ENCODE measurements at regions not wholly inside any gene's neighbourhood (a gene's known extent, or its start where the extent isn't known, plus 50 kb on each side); places are given as distances from the start of the nearest gene placed in this dataset.

DNA sequence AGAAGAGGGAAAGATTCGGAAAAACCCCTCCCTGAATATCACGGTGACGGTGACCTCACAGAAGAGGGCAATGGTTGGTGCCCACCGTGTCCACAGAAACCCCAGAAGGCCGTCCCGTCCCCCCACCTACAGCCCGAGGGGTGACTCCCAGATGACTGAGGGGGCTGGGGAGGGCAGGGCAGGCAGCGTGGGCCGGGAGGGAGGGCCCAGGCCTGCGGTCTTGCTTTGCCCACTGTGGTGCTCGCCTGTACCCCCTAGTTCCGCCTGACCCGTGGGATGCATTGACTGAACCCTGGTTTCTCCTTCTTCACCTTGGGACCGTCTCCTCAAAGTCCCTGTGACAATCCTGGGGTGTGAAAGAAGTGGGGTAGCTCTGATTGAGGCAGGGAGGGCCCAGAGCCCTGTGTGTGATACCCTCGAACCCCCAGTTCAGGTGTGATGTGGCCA lies 526.7 kb downstream of the BRD1 start:
- TF ChIP-seq MAFK (IDR thresholded peaks at IDR 0.05; ENCODE audit: low read depth, low read length) (no peak), RCOR1 (IDR thresholded peaks at IDR 0.05; ENCODE audit: insufficient replicate concordance, low read length) (no peak), CHD1 (IDR thresholded peaks at IDR 0.05; ENCODE audit: low read depth, low read length) (no peak), POLR2A (IDR thresholded peaks at IDR 0.05; ENCODE audit: low read depth, low read length) (no peak), RAD21 (IDR thresholded peaks at IDR 0.05; ENCODE audit: low read length) (no peak), MAZ (IDR thresholded peaks at IDR 0.05; ENCODE audit: borderline replicate concordance, low read depth, low read length) (no peak), RFX5 (IDR thresholded peaks at IDR 0.05; ENCODE audit: low read depth, low read length) (no peak), NFE2L2 (IDR thresholded peaks at IDR 0.05; ENCODE audit: low read depth, low read length) (no peak), CEBPB (IDR thresholded peaks at IDR 0.05; ENCODE audit: low read depth, low read length) (no peak), FOS (IDR thresholded peaks at IDR 0.05; ENCODE audit: low read depth, low read length) (no peak), BHLHE40 (IDR thresholded peaks at IDR 0.05; ENCODE audit: low read depth, low read length) (no peak)
- TF ChIP-seq, protein P1, sequence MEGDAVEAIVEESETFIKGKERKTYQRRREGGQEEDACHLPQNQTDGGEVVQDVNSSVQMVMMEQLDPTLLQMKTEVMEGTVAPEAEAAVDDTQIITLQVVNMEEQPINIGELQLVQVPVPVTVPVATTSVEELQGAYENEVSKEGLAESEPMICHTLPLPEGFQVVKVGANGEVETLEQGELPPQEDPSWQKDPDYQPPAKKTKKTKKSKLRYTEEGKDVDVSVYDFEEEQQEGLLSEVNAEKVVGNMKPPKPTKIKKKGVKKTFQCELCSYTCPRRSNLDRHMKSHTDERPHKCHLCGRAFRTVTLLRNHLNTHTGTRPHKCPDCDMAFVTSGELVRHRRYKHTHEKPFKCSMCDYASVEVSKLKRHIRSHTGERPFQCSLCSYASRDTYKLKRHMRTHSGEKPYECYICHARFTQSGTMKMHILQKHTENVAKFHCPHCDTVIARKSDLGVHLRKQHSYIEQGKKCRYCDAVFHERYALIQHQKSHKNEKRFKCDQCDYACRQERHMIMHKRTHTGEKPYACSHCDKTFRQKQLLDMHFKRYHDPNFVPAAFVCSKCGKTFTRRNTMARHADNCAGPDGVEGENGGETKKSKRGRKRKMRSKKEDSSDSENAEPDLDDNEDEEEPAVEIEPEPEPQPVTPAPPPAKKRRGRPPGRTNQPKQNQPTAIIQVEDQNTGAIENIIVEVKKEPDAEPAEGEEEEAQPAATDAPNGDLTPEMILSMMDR (conservative IDR thresholded peaks at IDR 0.05; ENCODE audit: low read depth, low read length): no peak
- TF ChIP-seq, protein P2, sequence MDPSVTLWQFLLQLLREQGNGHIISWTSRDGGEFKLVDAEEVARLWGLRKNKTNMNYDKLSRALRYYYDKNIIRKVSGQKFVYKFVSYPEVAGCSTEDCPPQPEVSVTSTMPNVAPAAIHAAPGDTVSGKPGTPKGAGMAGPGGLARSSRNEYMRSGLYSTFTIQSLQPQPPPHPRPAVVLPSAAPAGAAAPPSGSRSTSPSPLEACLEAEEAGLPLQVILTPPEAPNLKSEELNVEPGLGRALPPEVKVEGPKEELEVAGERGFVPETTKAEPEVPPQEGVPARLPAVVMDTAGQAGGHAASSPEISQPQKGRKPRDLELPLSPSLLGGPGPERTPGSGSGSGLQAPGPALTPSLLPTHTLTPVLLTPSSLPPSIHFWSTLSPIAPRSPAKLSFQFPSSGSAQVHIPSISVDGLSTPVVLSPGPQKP (IDR thresholded peaks at IDR 0.05; ENCODE audit: borderline replicate concordance, low read depth, low read length): no peak
- Histone ChIP-seq H2AK5ac (ENCODE audit: low read depth, low read length) (no peak overlapping the region), H3K4ac (ENCODE audit: low read depth, low read length) (no peak overlapping the region), H3K9me1 (ENCODE audit: insufficient read depth, low read length) (no peaks in the 10 kb centered on the region), H3K36me3 (ENCODE audit: control insufficient read depth, insufficient read depth, low read length) (no peaks in the 10 kb centered on the region), H4K5ac (ENCODE audit: low read depth, low read length) (no peak overlapping the region), H4K8ac (ENCODE audit: low read depth in 2 of 2, low read length in 2 of 2) (no peak overlapping the region), H2BK120ac (ENCODE audit: low read depth, low read length) (no peak overlapping the region), H3K4me1 (ENCODE audit: control insufficient read depth, insufficient read depth, low read length) (no peaks in the 10 kb centered on the region), H3K18ac (ENCODE audit: low read depth, low read length) (no peak overlapping the region), H3K9me3 (ENCODE audit: control insufficient read depth, insufficient read depth, low read length) (peaks cover 76% of the 10 kb centered on the region), H3K4me3 (ENCODE audit: insufficient read depth, low read depth, low read length) (no peak overlapping the region), H3K9ac (ENCODE audit: low read depth, low read length) (no peak overlapping the region), H3K27ac (ENCODE audit: insufficient read depth, low read length) (no peak overlapping the region), H2BK15ac (ENCODE audit: low read depth, low read length) (no peak overlapping the region), H3K14ac (replicated peaks; ENCODE audit: low read depth, low read length) (no peak overlapping the region), H2AFZ (replicated peaks; ENCODE audit: low read length, poor library complexity) (no peak overlapping the region), H3K23ac (ENCODE audit: low read depth, low read length) (no peak overlapping the region), H4K91ac (ENCODE audit: insufficient read depth, low read depth, low read length) (no peak overlapping the region), H3K4me2 (ENCODE audit: low read depth, low read length) (no peak overlapping the region), H4K20me1 (ENCODE audit: insufficient read depth, low read length) (no peaks in the 10 kb centered on the region), H2BK5ac (ENCODE audit: low read depth, low read length, poor library complexity, severe bottlenecking) (no peak overlapping the region), H3K27me3 (ENCODE audit: control insufficient read depth, insufficient read depth, low read length) (no peaks in the 10 kb centered on the region), H3K79me1 (ENCODE audit: low read depth in 1 of 2, low read length in 2 of 2) (no peaks in the 10 kb centered on the region), H3K56ac (ENCODE audit: extremely low read depth, insufficient read depth, low read length) (no peak overlapping the region), H2AK9ac (replicated peaks; ENCODE audit: low read depth, low read length, poor library complexity) (no peak overlapping the region), H2BK20ac (ENCODE audit: low read depth, low read length) (no peak overlapping the region)
- ChIA-PET CTCF (no interaction called here), POLR2A (ENCODE audit: unreplicated experiment) (no interaction called here)
- WGBS, 2 experiments (ENCODE audit: extremely low coverage in 2 of 2, insufficient read length in 1 of 2): 46% methylated on average over 3 of the region's 15 CpGs; no CpG with 5 or more reads in 1 of the 2 experiments
- intact Hi-C loops (cut with micrococcal nuclease): no loop called here
- no TSS peak for BruUV-seq (replicated peaks)
- in situ Hi-C loops (cut with MboI; ENCODE audit: low sequenced_read_pairs): no loop called here
- dilution Hi-C loops (cut with HindIII; ENCODE audit: low sequenced_read_pairs, unreplicated experiment): no loop called here
- DNase-seq (no peak), ATAC-seq (ENCODE audit: low read depth) (no peak)

All from IMR-90 (cell line).